BLaER1 treated with 17β-estradiol and CSF1 and Interleukin-3, amounts not matched to agents 10 nM and 100 nM (cell line): ENCODE measurements at regions not wholly inside any gene's neighbourhood (a gene's known extent, or its start where the extent isn't known, plus 50 kb on each side); places are given as distances from the start of the nearest gene placed in this dataset.
"Not testable (repeated sequence)": the region's sequence is repeated elsewhere in the genome, so short reads cannot be mapped to it uniquely, and the experiment has no call there.

Source experiments
- H3K27ac ChIP-seq, 11 experiments: shearing (Covaris generic); formaldehyde crosslinking; 2 replicates each; pipeline ENCODE4 v1.8.1; 2022
- H3K27me3 ChIP-seq, 11 experiments: shearing (Covaris generic); formaldehyde crosslinking; 2 replicates each; pipeline ENCODE4 v1.8.1; 2022
- H3K36me3 ChIP-seq, 11 experiments: shearing (Covaris generic); formaldehyde crosslinking; 2 replicates each; pipeline ENCODE4 v1.8.1; 2022
- H3K4me1 ChIP-seq, 10 experiments: shearing (Covaris generic); formaldehyde crosslinking; 2 replicates each; pipeline ENCODE4 v1.8.1; 2022
- H3K4me2 ChIP-seq, 11 experiments: shearing (Covaris generic); formaldehyde crosslinking; 2 replicates each; pipeline ENCODE4 v1.8.1; 2022
- H3K4me3 ChIP-seq, 10 experiments: shearing (Covaris generic); formaldehyde crosslinking; 2 replicates each; pipeline ENCODE4 v1.8.1; 2022
- H3K9ac ChIP-seq, 11 experiments: shearing (Covaris generic); formaldehyde crosslinking; 2 replicates each; pipeline ENCODE4 v1.8.1; 2022
- H3K9me3 ChIP-seq, 11 experiments: shearing (Covaris generic); formaldehyde crosslinking; replicated peaks in 1 of 11; 2 replicates each; pipeline ENCODE4 v1.8.1; 2022
- H4K20me1 ChIP-seq, 11 experiments: shearing (Covaris generic); formaldehyde crosslinking; 2 replicates each; pipeline ENCODE4 v1.8.1; 2022
- Cebpa-rat ChIP-seq, 11 experiments: shearing (Covaris generic); IDR thresholded peaks; 2 replicates each; pipeline ENCODE4 v1.8.1; 2022

- no peak for TF ChIP-seq Cebpa-rat (IDR thresholded peaks at IDR 0.05)
- no peaks in the 10 kb centered on the region for H3K36me3 ChIP-seq
- no peak overlapping the region; a peak in 1 of 22 replicates for H3K27ac ChIP-seq
- H3K9me3 ChIP-seq, result peaks cover 41 to 72% (median 54%) of the 10 kb centered on the region in 11 experiments
- peaks cover 21 to 35% (median 29%) of the 10 kb centered on the region in 10 experiments for H3K4me1 ChIP-seq
- H4K20me1 ChIP-seq, result no peaks in the 10 kb centered on the region
- H3K4me2 ChIP-seq, result peak overlapping the region in 2 of 11 experiments; percentile 64 to 72; a peak in 1 of 22 replicates
- H3K4me3 ChIP-seq, result no peak overlapping the region
- H3K27me3 ChIP-seq, result no peaks in the 10 kb centered on the region
- H3K9ac ChIP-seq, result no peak overlapping the region
Measured at GRCh38 chr10:23558361-23558799, 119.5 kb downstream of the OTUD1 start.

GRCh38 chr10:23568996-23569395 is 130.1 kb downstream of the OTUD1 start:
- Histone ChIP-seq H3K9me3 (peaks cover 61 to 84% (median 74%) of the 10 kb centered on the region in 11 experiments), H3K4me3 (no peak overlapping the region), H4K20me1 (no peaks in the 10 kb centered on the region), H3K27ac (no peak overlapping the region), H3K4me1 (peaks cover 8 to 24% (median 19%) of the 10 kb centered on the region in 10 experiments), H3K9ac (no peak overlapping the region), H3K36me3 (peaks cover 0 to 7% (median 0%) of the 10 kb centered on the region in 11 experiments; a peak in 6 of 22 replicates), H3K27me3 (no peaks in the 10 kb centered on the region), H3K4me2 (0 out of 22 replicates have a peak overlapping the region, but pooled peaks of 2 of the 11 experiments have one; percentile 41 to 69)
- no peak for TF ChIP-seq Cebpa-rat (IDR thresholded peaks at IDR 0.05)

GRCh38 chr10:23571884-23572283 is 133.0 kb downstream of the OTUD1 start:
- no peaks in the 10 kb centered on the region for H4K20me1 ChIP-seq
- no peaks in the 10 kb centered on the region for H3K27me3 ChIP-seq
- peaks cover 0 to 7% (median 0%) of the 10 kb centered on the region in 11 experiments; a peak in 5 of 22 replicates for H3K36me3 ChIP-seq
- H3K9me3 ChIP-seq, result peaks cover 50 to 64% (median 56%) of the 10 kb centered on the region in 11 experiments
- H3K9ac ChIP-seq, result no peak overlapping the region
- no peak for TF ChIP-seq Cebpa-rat (IDR thresholded peaks at IDR 0.05)
- no peak overlapping the region for H3K4me3 ChIP-seq
- no peak overlapping the region for H3K4me2 ChIP-seq
- peaks cover 8 to 21% (median 17%) of the 10 kb centered on the region in 10 experiments for H3K4me1 ChIP-seq
- H3K27ac ChIP-seq, result no peak overlapping the region

- H3K4me1 ChIP-seq, result no peaks in the 10 kb centered on the region
- no peak overlapping the region for H3K4me3 ChIP-seq
- H3K27me3 ChIP-seq, result no peaks in the 10 kb centered on the region
- no peak for TF ChIP-seq Cebpa-rat (IDR thresholded peaks at IDR 0.05)
- no peaks in the 10 kb centered on the region for H4K20me1 ChIP-seq
- no peak overlapping the region for H3K4me2 ChIP-seq
- no peak overlapping the region for H3K9ac ChIP-seq
- H3K27ac ChIP-seq, result no peak overlapping the region
- H3K9me3 ChIP-seq, result peaks cover 0 to 5% (median 0%) of the 10 kb centered on the region in 11 experiments; a peak in 2 of 22 replicates
- no peaks in the 10 kb centered on the region for H3K36me3 ChIP-seq
Measured at GRCh38 chr10:23581906-23582450, 143.1 kb downstream of the OTUD1 start.

- Histone ChIP-seq H3K27ac (no peak overlapping the region), H3K4me3 (no peak overlapping the region), H3K9me3 (peaks cover 7 to 14% (median 13%) of the 10 kb centered on the region in 11 experiments; a peak in 16 of 22 replicates), H3K4me2 (no peak overlapping the region), H4K20me1 (no peaks in the 10 kb centered on the region), H3K36me3 (no peaks in the 10 kb centered on the region), H3K9ac (no peak overlapping the region), H3K27me3 (no peaks in the 10 kb centered on the region), H3K4me1 (no peaks in the 10 kb centered on the region)
- no peak for TF ChIP-seq Cebpa-rat (IDR thresholded peaks at IDR 0.05)
Measured at GRCh38 chr10:23584396-23584795, 145.5 kb downstream of the OTUD1 start.

- Histone ChIP-seq H3K36me3 (no peaks in the 10 kb centered on the region), H3K9ac (no peak overlapping the region), H3K27me3 (no peaks in the 10 kb centered on the region), H3K4me2 (no peak overlapping the region), H3K4me3 (no peak overlapping the region), H3K9me3 (peaks cover 7 to 14% (median 13%) of the 10 kb centered on the region in 11 experiments; a peak in 16 of 22 replicates), H3K4me1 (no peaks in the 10 kb centered on the region), H4K20me1 (no peaks in the 10 kb centered on the region), H3K27ac (no peak overlapping the region)
- no peak for TF ChIP-seq Cebpa-rat (IDR thresholded peaks at IDR 0.05)
Measured at GRCh38 chr10:23585186-23585585, 146.3 kb downstream of the OTUD1 start.

- Histone ChIP-seq H3K4me3 (no peak overlapping the region), H3K4me1 (no peaks in the 10 kb centered on the region), H3K9ac (no peak overlapping the region), H4K20me1 (no peaks in the 10 kb centered on the region), H3K27me3 (no peaks in the 10 kb centered on the region), H3K36me3 (no peaks in the 10 kb centered on the region), H3K27ac (no peak overlapping the region), H3K9me3 (peaks cover 7 to 14% (median 13%) of the 10 kb centered on the region in 11 experiments; a peak in 16 of 22 replicates), H3K4me2 (no peak overlapping the region)
- no peak for TF ChIP-seq Cebpa-rat (IDR thresholded peaks at IDR 0.05)
Measured at GRCh38 chr10:23585666-23586065, 146.8 kb downstream of the OTUD1 start.

GRCh38 chr10:23595278-23595677 is 156.4 kb downstream of the OTUD1 start:
- H3K27me3 ChIP-seq, H3K4me3 ChIP-seq, H3K36me3 ChIP-seq, H4K20me1 ChIP-seq, H3K27ac ChIP-seq, H3K4me1 ChIP-seq, H3K4me2 ChIP-seq, H3K9ac ChIP-seq: not testable (repeated sequence)
- H3K9me3 ChIP-seq, result peaks cover 19 to 47% (median 36%) of the 10 kb centered on the region in 11 experiments

- H4K20me1 ChIP-seq, result no peaks in the 10 kb centered on the region
- no peak overlapping the region for H3K4me2 ChIP-seq
- no peak overlapping the region for H3K4me3 ChIP-seq
- no peaks in the 10 kb centered on the region for H3K27me3 ChIP-seq
- TF ChIP-seq Cebpa-rat (IDR thresholded peaks at IDR 0.05), result no peak
- H3K27ac ChIP-seq, result no peak overlapping the region
- no peaks in the 10 kb centered on the region for H3K36me3 ChIP-seq
- H3K9me3 ChIP-seq, result 0 out of 22 replicates have a peak, but pooled peaks cover 0 to 4% (median 0%) of the 10 kb centered on the region in 11 experiments
- no peak overlapping the region for H3K9ac ChIP-seq
- H3K4me1 ChIP-seq, result 0 out of 20 replicates have a peak, but pooled peaks cover 0 to 3% (median 0%) of the 10 kb centered on the region in 10 experiments
Measured at GRCh38 chr10:23604613-23605012, 165.7 kb downstream of the OTUD1 start.

GRCh38 chr10:23606456-23606855 is 167.6 kb downstream of the OTUD1 start:
- Histone ChIP-seq H3K27me3 (no peaks in the 10 kb centered on the region), H3K36me3 (no peaks in the 10 kb centered on the region), H3K4me2 (no peak overlapping the region), H3K27ac (no peak overlapping the region), H3K4me3 (no peak overlapping the region), H3K4me1 (0 out of 20 replicates have a peak, but pooled peaks cover 0 to 4% (median 0%) of the 10 kb centered on the region in 10 experiments), H4K20me1 (no peaks in the 10 kb centered on the region), H3K9me3 (0 out of 22 replicates have a peak, but pooled peaks cover 0 to 4% (median 0%) of the 10 kb centered on the region in 11 experiments), H3K9ac (no peak overlapping the region)
- TF ChIP-seq Cebpa-rat (IDR thresholded peaks at IDR 0.05), result no peak
